HG03565 (cell line): ENCODE measurements at regions not wholly inside any gene's neighbourhood (a gene's known extent, or its start where the extent isn't known, plus 50 kb on each side); places are given as distances from the start of the nearest gene placed in this dataset.
"Not testable (repeated sequence)": the region's sequence is repeated elsewhere in the genome, so short reads cannot be mapped to it uniquely, and the experiment has no call there.

Source experiments
- ATAC-seq: cut with Tn5 transposase; IDR thresholded peaks from one replicate; pipeline ENCODE4 v1.9.1; 2021; ENCODE audit warnings: mild to moderate bottlenecking, moderate library complexity; ENCODE audit not compliant: unreplicated experiment

DNA sequence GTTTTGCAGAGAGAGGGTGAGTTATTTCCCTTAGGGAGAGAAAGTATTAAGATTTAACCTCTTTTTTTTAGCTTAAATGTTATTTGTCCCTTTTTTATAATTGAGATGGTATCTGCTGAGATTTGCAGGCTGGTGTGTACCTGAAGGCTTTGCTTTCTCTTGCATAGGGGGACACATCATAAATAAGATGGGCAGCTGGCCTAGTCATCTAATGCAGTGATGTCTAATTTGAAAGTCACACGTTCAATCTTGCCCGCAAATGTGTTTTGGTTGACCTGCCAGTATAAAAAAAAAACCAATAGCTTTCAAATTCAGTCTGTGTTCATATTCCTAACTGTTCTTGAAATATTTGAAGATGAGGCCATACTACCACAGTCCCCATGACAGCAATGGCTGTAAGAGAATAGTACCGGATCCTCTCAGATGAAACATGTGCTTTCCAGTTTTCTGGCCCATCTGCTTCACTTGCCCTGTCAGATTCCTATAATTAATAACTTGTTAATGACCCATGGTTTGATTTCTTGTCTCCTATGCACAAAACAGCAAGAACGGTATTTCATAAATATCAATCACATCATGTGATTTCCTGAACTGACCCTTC lies 914.2 kb downstream of the IPMK start:
- ATAC-seq = no peak

DNA sequence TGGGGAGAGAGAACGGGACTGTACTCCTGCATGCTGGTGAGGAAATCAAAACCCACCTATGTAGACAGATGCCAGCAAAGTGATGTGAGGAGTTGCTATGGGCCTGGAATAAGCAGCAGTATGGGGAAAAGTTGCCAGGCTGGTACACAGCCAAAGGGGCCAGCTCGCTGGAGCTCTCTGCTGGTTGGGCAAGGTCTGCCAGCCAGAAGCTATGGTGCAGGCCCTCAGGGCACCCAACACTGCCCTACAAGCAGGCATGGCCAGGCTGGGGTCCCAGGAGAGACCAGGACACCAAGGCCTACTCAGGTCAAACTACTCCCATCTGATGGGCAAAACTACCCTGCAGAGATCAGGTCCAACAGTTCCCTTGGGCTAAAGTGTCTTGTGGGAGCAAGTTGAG lies 916.6 kb downstream of the IPMK start:
- no peak for ATAC-seq

DNA sequence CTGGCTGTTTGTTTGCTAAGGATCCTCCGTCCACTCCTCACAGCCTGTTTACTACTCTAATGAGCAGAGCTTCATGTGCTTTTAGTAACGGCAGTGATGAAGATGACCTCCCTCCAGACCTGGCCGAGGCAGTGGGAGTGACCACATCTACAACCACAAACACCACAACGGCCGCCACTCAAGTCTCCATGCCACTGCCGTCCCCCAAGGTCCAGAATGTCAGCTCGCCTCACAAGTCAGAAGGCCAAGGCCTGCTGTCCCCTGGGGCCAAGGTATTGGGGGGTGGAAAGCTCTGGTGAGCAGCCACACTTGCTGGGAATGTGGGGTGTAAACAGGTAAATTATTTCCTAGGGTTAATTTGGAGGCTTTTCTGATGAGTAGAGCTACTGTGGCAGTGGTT lies 926.4 kb downstream of the IPMK start:
- no peak for ATAC-seq

DNA sequence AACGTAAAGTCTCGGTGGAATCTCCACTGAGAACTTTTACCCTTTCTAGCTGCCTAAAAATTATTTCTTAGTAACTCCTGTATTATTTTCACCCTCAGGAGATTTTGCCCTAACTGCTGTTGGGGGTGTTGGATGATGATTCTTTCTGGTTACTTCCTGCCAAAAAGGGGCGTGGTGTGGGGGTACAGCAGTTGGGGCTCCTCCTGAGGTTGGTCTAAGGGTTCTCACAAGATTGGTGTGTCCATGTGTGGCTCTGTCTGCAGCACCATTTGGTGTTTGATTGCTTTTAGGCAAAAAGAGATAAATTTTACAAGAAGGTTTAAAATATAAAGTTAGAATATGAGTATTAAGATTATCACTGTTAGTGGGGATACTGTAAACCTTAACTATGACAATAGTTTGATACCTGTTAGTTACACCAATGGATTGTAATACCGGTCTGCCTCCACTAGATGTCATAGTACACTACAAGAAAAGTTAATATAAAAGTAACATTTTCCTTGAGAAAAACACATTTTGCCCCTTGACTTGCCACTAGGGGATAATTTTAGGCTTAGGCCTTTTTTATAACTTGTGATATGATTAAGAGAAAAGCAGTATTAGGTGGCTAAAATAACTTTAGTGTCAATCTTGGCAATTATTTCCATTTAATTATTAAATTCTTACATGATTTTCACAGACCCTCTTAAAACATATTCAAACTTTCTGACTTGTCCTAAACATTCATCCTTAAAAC lies 928.7 kb downstream of the IPMK start:
- ATAC-seq = peak; percentile 81

DNA sequence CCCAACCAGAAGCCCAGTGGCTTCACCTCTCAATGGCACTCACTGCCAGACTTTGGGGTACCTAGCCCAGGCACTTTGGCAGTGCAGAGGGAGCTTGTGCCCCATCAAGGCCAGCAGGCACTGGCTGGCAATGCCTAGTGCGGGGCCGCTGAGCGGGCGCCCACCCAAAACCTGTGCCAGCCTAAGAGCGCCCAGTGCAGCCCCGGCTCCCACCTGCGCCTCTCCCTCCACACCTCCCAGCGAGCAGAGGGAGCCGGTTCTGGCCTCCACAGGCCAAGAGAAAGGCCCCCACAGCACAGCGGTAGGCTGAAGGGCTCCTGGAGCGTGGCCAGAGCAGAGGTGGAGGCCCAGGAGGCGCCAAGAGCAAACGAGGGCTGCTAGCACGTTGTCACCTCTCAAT lies 930.8 kb downstream of the IPMK start:
- ATAC-seq = no peak

DNA sequence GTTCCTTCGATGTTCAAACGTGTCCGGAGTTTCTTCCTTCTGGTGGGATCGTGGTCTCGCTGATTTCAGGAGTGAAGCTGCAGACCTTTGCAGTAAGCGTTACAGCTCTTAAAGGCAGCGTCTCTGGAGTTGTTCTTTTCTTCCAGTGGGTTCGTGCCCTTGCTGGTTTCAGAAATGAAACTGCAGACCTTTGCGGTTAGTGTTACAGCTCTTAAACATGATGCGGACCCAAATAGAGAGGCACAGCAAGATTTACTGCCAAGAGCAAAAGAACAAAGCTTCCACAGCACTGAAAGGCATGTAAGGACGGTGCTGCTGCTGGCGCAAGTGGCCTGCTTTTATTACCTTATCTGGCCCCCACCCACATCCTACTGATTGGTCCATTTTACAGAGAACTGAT lies 931.4 kb downstream of the IPMK start:
- no peak for ATAC-seq

DNA sequence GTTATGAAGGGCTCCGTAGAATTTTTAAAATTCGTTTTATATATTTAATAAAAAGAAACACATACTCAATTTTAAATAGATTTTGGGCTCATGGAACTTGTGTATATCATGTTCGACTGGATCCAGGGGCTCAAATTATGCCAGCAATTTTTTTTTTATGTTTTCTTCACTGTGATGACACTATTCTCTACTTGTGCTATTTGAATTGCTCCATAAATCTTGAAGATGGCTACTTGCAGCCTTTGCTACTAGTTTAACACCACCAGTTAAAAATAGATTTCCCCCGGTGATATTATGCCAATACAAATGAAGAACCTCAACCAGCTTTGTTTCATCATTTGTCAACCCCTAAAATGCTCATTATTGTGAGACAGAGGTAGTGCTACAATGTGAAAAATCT lies 933.2 kb downstream of the IPMK start:
- ATAC-seq = no peak

DNA sequence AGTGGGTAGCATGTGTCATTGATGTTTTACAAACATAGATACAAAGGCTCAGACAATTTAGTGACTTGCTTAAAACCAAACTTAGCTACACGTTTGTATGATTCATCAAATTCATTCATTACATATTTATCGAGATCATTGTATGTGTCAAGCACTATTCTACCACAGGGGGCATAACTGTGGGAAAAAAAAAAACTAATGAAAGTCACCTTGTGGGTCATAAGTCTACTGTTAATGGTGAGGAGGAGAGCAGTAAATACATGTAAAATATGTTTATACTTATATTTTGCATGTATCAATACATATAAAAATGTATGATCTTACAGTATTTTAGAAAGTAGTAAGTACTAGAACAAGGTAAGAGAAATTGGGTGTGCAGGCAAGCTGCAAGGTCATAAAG lies 933.8 kb downstream of the IPMK start:
- ATAC-seq = no peak

DNA sequence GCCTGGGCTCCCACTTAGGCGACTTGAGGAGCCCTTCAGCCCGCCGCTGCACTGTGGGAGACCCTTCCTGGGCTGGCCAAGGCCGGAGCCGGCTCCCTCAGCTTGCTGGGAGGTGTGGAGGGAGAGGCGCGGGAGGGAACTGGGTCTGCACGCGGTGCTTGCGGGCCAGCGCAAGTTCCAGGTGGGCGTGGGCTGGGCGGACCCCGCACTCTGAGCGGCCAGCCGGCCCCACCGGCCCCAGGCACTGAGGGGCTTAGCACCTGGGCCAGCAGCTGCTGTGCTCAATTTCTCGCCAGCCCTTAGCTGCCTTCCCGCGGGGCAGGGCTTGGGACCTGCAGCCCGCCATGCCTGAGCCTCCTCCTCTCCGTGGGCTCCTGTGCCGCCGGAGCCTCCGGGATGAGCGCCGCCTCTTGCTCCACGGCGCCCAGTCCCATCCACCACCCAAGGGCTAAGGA lies 946.3 kb downstream of the IPMK start:
- ATAC-seq = not testable (repeated sequence)

DNA sequence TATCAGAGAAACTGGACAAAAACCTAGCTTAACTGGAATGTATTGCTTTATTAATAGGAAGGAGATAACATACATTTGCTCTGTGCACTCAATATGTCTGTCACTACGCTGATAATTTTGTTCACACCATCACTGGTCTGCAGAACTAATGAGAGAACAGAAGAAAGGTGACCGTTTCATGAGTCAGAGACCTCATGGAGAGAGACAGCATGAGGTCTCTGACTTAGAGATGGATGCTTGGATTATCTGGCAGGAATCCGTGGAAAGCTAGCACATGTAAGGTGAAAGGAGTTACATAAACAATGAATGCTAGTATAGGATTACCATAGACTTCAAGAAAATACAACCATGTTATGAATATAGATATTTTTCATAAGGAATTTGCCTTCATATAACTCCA lies 947.3 kb downstream of the IPMK start:
- no peak for ATAC-seq

DNA sequence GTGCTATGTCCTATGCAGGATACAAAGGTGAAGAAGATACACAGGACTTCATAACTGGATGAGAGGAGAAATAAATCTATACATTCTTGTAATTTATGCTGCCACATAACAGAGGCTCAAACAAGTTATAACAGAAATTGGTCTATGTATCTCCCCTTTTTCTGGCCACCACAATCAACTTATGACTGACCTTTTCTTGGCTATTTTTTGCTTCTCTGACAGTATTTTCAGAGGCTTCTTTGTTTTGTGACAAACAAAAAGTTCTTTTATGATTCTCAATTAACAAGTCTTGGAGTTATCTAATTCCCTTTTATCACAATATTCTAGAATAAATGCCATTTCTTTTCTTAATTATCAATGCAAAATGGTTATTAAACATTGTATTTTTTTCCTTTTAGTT lies 953.0 kb upstream of the ZWINT start:
- ATAC-seq = no peak

DNA sequence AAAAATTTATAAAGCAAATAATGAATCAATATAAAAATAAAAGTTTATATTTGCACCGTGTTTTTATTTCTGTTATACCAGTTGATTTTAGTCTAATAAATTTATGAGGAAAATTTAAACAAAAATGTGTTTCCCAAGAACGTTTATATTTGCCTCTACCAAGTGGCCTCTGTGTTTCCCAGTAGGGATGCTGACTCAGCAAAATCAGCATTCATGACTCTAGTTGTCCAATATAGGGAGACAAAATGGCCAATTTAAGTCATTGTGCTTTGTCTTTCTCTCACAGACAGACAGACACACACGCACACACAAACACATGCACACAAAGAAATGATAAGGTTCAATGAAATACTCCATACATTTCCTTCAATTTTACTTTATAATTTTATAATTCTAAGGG lies 942.5 kb upstream of the ZWINT start:
- no peak for ATAC-seq

DNA sequence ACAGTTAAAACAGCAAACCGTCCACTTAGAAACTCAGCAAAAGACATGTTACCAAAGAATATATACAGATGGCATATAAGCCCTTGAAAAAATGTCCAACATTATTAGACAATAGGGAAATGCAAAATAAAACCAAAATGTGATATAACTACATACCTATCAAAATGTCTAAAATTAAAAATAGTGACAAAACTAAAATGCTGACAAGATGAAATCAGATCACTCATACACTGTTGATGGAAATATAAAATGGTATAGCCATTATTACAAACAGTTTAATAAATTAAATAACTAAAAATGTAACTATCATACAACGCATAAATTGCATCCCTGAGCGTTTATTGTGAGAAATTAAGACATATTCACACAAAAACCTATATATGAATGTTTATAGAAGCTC lies 939.7 kb upstream of the ZWINT start:
- no peak for ATAC-seq

DNA sequence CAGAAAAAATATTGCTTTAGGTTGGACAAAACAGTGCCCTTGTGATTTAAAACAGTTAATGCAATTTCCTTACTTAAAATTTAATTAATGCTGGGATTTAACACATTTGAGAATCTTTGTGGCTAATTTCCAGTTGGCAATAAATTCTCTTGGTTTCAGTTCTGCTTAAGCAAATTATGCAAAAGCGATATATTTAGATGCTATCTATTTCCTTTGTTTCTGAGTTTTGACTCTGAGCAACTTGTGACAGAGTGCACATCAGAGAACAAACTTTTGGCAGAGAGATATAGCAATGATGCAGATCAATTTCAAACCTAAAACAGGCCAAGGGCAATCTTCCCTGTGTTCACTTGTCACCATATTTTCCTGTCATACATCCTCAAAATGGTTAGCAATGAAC lies 933.6 kb upstream of the ZWINT start:
- no peak for ATAC-seq

DNA sequence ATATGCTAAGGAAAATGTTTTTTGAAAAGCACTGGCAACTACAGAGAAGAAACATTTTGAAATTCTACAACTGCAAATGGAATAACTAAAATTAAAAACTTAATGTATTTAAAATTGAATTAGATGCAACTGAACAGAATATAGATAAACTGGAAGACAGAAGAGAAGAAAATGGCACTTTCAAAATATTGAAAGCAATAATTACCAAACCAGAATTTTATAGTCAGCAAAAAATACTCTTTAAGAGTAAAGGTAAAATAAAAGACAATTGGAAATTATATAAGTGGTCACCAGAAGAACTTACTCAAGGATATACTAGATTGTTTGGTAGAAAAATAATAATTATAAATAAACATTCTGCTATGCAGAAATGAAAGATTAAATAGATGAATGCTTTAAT lies 927.7 kb upstream of the ZWINT start:
- no peak for ATAC-seq

DNA sequence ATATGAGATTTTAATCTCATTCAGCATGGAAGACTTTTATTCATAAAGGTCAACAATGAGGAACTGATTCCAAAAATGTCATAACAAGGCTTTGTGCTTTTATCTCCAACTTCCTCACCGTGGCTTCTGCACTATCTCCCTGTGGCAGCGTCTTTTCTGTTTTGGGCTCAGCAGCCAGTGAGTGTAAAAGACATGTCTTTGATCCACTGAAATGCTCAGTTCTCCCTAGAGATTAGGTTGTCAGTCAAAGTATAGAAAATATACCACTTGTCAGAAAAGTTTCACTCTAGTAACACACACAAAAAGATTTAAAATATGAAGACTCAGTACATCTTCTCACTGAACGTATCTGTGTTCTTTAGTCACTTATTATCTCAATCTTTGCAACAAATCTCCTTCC lies 901.8 kb upstream of the ZWINT start:
- ATAC-seq = no peak

DNA sequence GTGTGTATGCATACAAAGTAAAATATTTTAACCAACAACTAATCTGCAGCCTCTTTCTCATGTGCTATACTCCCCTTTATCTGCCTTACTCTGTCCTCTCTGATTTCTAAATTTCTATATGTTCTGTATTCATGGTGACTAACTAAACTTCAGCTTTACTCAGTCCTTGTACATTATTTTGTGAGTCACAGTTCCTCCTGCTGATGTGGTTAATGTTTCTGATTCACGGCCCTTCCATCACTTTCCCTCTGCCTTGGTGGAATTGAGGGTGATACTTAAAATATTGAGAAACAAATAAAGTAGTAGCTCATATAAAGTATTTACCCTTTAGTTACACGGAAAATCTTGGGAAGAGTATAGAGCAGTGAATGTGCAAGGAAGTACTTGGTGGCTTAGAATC lies 899.1 kb upstream of the ZWINT start:
- ATAC-seq = no peak

DNA sequence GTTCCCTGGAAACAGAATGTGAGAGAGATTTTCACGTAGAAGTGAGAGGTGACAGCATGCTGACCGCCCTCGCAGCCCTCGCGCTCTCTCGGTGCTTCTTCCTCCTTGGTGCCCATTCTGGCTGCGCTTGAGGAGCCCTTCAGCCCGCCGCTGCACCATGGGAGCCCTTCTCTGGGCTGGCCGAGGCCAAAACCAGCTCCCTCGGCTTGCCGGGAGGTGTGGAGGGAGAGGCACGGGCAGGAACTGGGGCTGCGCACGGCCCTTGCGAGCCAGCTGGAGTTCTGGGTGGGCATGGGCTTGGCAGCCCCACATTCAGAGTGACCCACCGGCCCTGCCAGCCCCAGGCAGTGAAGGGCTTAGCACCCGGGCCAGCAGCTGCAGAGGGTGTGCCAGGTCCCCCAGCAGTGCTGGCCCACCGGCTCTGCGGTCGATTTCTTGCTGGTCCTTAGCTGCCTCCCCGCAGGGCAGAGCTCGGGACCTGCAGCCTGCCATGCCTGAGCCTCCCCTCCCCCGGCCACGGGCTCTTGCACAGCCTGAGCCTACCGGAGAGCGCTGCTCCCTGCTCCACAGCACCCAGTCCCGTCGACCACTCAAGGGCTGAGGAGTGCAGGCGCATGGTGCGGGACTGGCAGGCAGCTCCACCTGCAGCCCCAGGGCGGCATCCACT lies 888.7 kb upstream of the ZWINT start:
- no peak for ATAC-seq

DNA sequence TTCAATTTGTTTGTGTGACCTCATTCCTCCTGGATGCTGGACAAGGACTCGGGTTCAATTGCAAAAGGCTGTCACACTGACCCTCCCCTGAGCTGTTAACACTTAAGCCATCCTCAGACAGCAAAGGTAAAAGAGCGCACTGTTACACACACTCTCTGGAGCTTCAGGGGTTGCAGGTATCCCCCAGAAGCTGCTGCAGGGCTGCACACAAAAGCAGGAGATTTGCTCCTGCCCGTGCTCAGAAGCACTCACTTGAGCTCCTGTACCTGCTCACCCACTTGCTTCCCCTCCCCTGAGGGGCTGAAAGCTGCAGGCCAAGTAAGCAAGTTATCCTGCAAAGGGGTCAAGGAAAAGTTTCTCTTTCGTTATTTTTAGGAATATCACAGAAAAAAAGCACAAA lies 886.2 kb upstream of the ZWINT start:
- ATAC-seq = no peak

DNA sequence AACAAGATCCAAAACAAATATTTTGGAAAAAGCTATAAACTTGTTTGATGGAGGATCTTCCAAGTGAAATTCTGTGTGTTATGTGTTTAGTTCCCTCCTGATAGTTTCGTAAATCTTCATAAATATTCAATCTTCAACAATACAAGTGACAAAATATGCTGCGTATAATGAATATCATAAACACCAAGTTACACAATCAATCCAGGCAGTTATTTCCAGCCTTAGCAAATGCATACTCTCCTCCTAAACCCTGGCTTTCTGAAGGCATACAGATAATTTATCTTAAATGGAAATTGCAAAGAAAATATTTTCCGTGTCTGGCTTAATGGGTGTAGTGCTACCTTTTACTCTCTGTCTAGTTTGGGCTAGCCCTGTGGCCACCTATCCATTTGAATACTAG lies 864.9 kb upstream of the ZWINT start:
- no peak for ATAC-seq

DNA sequence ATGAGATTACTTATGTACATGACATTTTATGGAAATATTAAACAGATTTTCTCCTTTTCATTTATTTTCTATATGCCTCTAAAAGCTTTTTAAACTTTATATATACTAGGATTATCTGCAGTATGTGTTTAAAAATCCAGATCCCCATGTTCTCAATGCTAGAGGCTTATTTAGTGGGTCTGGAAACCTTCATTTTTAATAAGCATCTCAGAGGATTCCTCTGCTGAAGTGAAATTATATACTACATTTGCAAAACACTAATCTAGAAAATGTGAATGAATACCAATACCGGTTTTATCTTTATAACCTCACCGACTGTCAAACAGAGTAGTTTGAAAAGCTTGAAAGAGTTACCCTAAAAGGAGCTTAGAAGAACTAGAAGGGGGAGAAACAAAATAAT lies 863.8 kb upstream of the ZWINT start:
- ATAC-seq = no peak

DNA sequence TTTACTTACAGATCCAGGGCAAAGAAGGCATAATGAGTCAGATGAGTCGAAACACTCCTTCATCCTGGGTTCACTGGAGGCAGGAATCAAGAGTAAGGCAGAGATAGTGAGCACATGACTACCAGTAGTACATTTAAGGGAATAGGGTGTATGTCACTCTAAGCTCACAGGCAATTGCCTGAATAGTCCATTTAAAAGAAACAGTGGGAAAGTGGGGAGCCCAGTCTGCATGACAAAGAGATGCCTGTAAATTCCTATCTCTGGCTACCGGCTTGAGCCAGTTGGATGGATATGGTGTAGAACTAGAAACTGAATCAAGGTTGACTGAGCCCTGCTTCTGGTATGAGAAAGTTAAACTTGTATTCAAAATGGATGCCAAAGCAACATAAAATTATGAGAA lies 861.5 kb upstream of the ZWINT start:
- ATAC-seq = no peak
